ENCODE measurements at regions not wholly inside any gene's neighbourhood (a gene's known extent, or its start where the extent isn't known, plus 50 kb on each side); places are given as distances from the start of the nearest gene placed in this dataset.

DNA sequence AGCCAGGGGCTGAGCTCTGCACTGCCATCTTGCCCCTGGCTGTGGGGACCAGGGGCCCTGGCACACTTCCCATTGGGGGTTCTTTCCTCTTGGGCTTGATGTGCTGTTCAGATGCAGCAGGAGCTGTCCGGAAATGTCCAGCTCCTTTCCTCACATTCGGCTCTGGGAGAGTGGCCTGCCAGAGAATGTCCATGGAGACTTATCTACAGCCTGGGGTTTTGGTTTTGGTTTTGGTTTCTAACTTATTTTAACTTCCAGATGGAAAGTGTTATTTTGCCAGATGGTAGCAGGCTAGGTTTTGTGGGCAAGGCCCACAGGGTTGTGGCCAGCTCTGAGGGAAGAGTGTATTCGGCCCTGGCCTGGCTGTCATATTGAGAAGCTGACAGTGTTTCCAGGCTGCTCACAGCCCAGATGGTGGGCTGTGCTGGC, 177.3 kb downstream of the ANKRD30B start:
- TF ChIP-seq CTCF (IDR thresholded peaks at IDR 0.05): no peak
- TF ChIP-seq POLR2A (IDR thresholded peaks at IDR 0.05): no peak
